HG03175 (cell line): ENCODE measurements at regions not wholly inside any gene's neighbourhood (a gene's known extent, or its start where the extent isn't known, plus 50 kb on each side); places are given as distances from the start of the nearest gene placed in this dataset.
"Not testable (repeated sequence)": the region's sequence is repeated elsewhere in the genome, so short reads cannot be mapped to it uniquely, and the experiment has no call there.

Experiments
- ATAC-seq: cut with Tn5 transposase; IDR thresholded peaks from one replicate; pipeline ENCODE4 v1.9.1; 2021; ENCODE audit warnings: mild to moderate bottlenecking, moderate library complexity; ENCODE audit not compliant: unreplicated experiment

DNA sequence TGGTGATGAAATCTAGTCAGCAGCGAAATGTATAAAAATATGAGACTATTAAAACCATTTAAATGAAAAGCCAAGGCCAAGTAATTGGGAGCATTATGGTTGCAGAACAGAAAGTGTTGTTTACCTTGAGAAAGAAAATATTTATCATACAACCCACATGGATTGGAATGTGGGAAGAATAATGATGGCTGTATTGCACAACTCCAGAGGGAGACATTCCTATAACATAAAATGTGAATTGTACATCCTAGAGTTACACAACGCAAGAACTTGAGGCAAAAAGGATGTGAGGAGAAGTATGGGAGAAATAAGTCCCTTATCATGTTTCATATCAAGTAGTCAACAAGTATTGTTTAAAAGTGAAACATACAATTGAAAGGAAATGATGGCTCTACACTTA, 1014.0 kb upstream of the SEMA6A start:
- no peak for ATAC-seq

DNA sequence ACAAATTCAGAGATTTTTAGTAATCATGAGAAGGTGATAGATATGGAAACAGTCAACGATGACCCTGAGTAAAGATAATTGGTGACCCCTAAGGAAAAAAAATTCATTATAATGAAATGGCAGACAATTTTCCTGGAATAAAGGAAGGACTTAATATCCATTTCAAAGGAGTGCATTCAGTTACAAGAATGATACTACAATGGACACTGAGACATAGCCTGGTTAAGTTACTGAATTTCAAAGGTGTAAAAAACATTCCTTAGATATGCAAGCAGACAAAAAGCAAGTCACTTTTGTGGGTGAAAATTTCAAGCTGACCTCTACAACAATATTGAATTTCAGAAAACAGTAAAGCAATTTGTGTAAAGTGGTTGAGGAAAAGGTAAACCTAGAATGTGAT, 1012.5 kb upstream of the SEMA6A start:
- no peak for ATAC-seq

DNA sequence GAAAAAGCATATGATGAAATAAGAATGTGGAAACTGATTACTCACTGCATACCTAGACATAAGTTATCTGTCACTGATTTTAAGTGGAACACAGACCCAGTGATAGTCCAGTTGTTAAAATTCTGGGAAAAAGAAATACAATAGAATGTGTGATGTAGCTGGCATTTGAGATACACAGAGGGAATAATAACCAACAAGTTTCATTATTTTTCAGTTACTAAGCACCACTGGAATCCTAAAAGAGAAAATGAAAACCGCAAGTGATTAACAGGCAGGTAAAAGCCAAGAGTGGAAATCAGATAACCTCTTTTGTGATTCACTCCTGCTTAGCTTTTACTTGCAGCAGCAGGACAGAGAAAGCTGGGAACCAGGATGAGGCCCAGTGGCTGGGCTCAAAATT, 994.0 kb upstream of the SEMA6A start:
- ATAC-seq = no peak

DNA sequence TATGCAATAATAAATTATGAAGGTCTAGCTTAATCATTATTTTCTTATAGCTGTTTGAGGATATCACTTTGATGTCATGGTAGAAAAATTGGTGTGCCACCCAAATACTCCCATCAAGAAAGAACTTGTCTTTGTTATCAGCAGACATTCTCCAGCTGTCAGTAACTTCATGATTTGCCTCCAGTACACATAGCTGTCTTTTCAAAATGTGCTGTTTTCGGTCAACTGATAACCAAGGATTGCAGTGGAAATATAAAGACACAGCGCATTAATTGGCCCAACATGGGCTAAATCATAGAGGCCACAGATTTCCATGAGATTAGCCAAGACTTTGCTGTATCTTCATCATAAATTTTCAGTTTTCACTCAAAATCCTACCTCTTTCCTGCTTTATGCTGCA, 993.5 kb upstream of the SEMA6A start:
- ATAC-seq = no peak

DNA sequence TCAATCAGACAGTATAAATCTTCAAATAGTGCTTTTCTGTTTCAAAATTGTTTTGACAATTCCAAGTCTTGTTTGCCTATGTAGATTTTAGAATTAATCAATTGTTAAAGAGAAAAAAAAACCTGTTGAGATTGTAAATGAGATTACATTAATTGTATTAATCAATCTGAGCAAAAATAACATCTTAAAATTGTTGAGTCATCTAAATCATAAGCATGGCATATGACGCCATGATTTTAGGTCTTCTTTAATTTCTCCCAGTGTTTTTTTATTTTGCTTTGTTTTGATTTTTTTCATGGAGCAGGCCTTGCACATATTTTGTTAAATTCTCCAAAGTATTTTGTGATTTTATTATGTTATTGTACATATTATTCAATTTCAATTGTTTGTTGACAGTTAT, 988.0 kb upstream of the SEMA6A start:
- no peak for ATAC-seq

DNA sequence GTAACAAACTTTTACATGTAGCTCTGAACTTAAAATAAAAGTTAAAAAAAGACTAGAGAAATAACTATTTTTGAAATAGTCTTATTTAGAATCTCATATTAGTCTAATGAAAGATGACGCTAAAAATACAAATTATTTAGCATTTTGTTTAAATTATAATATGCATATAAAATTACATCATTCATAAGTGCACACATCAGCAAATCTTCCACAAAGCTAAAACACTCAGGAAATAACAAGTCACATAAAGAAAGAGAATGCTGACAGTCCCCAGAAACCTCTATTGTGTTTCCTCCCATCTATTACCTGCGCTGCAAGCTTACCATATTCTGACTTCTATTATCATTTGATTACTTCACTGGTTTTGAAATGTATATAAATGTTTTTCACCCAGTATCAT, 986.9 kb upstream of the SEMA6A start:
- no peak for ATAC-seq

DNA sequence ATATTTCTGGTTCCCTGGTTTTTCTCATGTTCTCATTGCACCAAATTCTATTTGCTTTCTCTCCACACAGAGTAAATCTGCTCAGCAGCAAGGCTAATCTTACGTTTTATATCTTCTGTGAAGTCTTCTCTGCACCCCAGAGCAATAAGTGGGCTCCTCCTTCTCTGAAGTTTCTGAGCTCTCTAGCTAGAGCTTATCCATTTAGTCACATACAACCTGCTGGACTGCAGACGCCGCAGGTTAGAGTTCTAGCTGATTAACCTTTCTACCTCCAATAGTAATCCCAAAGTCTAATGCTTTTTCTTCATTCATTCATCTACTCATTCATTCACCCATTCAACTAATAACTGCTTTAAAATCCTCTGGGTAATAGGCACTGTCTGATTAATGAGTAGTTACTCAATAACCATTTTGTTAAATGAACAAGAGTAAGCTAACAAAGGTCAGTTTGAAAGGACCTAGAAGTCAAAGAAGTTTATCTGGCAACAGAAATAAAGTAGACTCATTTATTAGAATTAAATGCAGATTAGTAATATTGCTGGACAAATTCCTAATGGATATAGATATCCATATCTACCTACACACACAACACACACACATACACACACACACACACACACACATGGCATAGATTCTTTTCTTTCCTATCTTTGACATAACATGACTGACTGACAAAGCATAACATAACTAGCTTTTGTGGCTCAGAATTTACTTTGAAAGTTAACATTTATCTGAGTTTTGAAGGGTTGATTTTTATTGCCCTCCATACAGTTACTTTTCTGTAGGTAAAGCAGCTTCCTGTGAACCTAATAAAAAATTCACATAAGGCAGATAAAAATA, 984.6 kb upstream of the SEMA6A start:
- no peak for ATAC-seq

DNA sequence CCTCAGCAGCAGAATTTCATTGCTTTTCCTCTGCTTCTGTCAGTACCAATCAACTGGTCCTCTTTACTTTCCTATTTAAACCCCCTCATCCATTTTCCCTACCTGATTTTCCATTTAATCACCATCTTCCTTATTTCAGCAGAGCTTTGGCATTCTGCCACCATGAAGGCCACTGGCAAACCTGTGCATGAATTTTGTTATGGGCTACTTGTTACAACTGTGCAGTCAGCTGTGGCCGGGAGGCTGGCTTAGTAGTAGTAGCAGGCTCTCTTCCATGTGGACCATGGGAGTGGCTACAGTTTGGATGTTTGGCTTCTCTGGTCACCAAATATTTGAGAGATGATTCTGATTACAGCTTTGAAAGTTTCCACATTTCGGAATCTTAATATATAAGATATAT, 976.6 kb upstream of the SEMA6A start:
- no peak for ATAC-seq

DNA sequence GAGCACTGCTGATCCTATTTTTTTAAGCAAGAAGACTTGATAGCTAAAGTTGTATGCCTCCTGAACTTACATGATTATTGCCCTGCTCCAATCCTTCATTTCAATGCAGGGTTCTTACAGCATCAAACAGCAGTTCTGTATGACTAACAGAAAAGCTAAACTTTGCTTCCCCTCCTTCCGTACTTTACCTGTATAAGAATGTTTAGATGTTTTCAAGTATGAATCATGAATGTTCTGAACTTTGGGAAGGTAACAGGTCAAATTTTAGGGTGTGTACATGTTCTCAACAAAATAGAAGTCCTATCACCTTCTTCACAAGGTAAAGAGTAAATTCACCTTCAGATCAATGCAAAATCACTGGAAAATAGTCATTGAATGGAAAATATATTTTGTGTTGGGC, 972.6 kb upstream of the SEMA6A start:
- ATAC-seq = no peak

DNA sequence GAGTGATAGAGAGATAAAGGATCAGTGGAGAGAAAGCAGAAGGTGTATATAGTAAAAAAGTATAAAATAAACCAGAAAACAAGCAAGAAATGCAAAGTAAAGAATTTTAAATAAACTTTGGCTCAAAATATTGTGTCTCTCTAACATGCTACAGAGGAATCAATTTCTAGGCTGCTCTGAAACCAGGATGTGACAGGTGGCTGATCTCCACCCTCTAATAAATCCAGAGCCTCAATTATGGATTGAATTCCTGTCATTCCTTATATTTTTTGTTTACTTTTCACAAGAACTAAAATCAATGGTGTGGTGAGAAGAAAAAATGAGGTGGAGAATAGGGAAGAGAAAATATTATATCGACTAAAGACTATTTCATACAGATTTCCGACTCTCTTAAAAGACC, 965.1 kb upstream of the SEMA6A start:
- ATAC-seq = no peak

DNA sequence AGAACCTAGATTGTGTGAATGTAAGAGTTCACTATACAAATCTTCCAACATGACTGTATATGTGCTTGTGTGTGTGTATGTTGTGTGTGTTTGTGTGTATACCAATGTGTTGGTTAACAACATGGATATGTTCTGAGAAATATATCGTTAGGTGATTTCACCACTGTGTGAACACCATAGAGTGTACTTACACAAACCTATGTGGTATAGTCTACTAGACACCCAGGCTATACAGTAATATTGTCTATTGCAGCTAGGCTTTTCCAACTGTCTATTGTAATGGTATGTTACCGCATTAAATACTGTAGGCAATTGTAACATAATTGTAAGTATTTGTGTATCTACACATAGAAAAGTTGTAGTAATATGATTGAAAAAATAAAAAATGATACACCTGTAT, 959.2 kb upstream of the SEMA6A start:
- no peak for ATAC-seq

DNA sequence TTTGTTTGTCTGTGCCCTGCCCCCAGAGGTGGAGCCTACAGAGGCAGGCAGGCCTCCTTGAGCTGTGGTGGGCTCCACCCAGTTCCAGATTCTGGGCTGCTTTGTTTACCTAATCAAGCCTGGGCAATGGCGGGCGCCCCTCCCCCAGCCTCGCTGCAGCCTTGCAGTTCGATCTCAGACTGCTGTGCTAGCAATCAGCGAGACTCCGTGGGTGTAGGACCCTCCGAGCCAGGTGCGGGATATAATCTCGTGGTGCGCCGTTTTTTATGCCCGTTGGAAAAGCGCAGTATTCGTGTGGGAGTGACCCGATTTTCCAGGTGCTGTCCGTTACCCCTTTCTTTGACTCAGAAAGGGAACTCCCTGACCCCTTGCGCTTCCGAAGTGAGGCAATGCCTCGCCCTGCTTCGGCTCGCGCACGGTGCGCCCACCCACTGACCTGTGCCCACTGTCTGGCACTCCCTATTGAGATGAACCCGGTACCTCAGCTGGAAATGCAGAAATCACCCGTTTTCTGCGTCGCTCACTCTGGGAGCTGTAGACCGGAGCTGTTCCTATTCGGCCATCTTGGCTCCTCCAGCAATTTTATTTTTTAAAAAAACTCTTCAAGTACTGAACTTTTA, 958.5 kb upstream of the SEMA6A start:
- ATAC-seq = not testable (repeated sequence)

DNA sequence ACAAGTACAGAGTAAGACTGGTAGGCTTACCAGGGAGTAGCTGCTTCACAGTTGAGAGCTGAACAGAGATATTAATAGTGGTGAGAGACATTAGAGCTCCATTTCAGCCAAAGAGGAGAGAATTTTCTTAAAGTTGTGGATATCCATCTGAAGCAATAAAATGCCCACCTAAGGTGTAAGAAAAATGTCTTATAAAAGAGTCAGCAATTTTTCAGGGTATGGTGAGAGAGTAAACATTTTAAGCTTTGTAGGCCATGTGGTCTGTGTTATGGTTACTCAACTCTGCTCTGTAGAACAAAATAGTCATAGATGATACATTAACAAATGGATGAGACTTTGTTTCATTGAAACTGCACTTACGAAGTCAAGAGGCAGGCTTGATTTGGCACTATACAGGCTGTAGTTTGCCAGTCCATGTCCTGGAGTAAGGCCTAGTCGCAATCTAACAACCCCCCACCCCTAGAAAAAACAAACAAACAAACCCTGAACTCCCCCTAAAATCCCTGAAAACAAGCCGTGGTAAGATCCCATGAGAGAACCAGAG, 945.4 kb upstream of the SEMA6A start:
- ATAC-seq = no peak

DNA sequence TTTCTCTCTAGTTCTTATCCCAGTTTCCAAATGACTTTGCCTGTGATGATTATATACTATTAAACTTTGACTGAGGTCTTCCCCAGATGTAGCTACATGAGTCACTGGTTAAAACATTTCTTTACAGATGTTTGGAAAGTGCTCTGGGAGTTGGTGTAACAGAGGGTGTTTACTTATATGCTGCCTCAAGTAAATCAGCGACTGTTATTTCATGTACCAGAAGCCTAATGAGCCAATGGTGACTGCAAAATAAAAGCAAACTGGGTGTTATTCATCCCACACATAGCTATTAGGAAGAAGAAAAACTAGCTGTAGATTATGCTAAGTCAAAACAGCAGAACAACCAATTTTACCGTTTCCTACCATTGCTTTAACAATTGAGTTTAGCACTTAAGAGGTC, 929.7 kb upstream of the SEMA6A start:
- ATAC-seq = no peak

DNA sequence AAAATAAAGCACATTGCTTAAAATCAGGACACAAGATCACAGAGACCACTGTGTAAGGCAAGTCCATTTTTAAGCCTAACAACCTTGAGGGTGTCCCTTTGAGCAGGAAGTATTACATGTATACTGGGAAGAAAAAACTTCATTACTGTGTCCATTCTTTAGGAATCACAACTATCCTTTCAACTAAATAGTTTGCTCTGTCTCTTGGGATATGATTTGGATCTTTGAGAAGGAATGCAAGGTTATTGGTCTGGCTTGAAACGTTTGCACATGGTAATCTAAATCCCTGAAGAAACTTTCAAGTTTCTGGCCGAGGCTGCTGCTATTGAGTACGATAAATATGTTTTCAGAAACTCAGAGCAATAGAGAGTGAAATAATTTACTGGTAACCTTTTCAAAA, 923.0 kb upstream of the SEMA6A start:
- ATAC-seq = no peak

DNA sequence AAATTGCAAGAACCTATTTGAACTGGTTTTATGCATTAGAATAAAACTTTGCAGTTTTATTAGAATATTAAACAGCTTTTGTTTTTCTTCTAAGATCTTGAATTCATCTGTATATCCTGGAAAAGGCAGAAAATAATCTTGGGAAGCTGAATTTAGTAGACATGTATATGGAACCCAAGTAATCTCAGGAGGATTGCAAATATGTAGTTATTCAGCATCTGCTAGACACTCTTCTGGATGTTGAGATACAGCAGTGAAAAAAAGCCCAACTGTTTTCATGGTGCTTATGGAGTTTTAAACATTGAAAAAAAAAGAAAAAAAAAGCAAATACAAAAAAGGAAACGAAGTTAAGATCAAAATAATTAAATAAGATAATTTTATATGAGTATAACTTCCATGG, 922.2 kb upstream of the SEMA6A start:
- ATAC-seq = no peak

DNA sequence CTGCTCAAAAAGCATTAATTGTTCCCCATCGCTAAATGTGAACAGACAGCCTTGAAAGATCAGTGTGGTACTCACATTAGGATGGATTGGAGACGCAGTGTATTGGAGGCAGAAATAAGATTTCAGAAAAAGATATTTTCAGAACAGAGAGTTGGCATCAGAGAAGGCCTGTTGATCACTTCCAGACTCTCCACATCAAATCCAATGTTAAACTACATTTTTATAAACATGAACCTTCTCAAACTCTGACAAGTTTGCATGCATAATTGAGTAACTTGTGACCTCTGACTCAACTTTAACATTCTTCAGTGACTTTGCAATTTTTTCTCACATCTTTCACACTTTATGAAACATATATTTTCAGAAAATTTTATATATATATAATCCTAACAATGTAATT, 919.6 kb upstream of the SEMA6A start:
- no peak for ATAC-seq

DNA sequence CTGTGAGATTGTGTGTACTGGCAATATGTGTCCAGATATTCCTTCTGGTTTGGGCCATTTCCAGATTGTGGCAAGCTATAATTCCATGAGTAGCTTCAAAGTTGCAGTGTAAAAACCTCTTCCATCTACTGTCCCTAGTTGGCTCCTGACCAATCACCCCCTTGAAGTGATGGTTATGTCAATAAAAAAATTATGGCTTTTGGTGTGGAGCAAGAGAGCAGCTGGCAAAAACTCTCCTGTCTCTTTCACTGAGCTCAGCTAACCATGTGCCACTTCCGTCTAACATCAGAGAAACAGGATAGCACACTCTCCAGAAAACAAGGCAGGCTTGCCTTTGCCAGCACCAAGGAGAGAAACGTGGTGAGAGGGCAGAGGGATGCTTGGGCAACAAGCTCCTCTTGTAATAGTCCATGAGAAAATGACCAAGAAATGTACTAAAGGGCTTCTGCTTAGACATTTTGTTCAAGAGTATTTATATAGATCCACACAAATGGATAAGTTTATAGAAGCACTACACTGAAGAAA, 914.4 kb upstream of the SEMA6A start:
- ATAC-seq = no peak

DNA sequence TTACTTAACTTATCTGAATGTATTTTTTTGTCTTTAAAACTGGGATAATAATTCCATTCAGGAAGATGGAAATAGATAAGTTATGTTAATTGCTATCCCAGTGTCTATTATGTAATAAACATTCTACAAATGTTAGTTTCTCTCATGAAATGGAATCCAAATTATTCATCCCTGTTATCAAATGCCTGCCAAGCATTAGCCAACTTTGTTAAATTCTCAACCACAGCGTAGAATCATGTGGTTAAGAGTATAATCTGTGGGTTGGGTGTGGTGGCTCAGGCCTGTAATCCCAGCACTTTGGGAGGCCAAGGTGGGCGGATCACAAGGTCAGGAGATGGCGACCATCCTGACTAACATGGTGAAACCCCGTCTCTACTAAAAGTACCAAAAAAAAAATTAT, 912.9 kb upstream of the SEMA6A start:
- ATAC-seq = no peak

DNA sequence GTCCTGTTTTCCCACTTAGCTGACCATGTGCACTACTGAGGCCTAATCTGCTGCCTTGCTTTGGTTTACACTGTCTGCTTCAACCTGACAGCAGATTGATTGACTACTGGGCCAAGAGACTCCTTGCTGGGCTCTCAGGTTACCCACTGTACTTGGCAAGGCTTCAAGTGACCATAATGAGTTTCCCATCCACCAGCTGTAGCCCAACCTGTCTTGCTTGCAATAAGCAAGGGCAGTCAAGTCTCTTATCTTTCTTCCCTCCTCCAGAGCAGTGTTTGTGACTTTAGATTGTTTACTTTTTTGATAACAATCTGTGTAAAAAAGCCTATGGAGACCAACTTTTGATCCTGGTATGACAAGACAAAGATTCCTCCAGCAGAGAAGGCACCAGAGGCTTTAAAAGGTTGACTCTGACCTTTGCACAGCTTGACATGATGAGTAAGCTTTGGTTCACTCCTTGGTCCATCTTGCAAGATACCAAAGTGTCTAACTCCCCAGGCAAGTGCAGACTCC, 912.3 kb upstream of the SEMA6A start:
- no peak for ATAC-seq

DNA sequence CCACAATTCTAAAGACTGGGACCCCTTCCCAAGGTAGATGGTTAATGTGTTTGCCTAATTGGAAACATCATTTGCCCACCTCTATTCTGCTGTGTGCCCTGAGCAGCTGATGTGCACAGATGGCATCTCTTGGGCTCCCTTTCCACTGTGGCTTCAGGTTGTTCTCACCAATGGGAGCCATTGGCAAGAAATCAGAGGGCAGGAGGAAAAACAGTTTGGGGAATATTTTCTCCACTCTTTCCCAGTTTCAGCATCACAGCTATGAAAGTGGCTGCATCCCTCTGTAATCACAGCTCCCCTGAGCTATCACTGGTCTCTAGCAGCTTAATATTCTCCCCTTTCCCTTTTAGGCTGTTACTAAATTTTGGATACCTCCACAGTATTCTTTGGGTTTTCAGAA, 911.6 kb upstream of the SEMA6A start:
- no peak for ATAC-seq

DNA sequence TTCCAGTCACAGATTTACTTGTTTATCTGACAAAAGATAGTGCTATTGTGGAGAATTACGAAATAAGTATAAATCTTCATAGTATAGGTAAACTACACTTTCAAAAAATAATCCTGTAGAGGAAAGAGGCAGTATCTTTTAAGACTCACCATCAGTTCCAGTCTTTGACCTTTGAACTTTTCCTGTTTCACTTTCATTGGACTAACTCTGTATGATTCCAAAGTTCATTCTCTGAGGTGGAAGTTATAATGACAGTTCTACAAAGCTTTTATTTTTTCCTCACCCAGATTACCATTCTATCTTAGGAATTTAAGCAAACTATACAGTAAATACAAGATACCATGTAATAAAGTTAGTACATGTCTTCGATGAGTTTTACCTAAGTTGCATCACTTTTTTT, 901.3 kb upstream of the SEMA6A start:
- ATAC-seq = no peak
